ENCODE measurements at regions not wholly inside any gene's neighbourhood (a gene's known extent, or its start where the extent isn't known, plus 50 kb on each side); places are given as distances from the start of the nearest gene placed in this dataset.

GRCh38 chr12:38501991-38502390 is 185.4 kb downstream of the ALG10B start:
- no peak for TF ChIP-seq EZH2 (IDR thresholded peaks at IDR 0.05; ENCODE audit: low read depth)
- TF ChIP-seq, protein P1, sequence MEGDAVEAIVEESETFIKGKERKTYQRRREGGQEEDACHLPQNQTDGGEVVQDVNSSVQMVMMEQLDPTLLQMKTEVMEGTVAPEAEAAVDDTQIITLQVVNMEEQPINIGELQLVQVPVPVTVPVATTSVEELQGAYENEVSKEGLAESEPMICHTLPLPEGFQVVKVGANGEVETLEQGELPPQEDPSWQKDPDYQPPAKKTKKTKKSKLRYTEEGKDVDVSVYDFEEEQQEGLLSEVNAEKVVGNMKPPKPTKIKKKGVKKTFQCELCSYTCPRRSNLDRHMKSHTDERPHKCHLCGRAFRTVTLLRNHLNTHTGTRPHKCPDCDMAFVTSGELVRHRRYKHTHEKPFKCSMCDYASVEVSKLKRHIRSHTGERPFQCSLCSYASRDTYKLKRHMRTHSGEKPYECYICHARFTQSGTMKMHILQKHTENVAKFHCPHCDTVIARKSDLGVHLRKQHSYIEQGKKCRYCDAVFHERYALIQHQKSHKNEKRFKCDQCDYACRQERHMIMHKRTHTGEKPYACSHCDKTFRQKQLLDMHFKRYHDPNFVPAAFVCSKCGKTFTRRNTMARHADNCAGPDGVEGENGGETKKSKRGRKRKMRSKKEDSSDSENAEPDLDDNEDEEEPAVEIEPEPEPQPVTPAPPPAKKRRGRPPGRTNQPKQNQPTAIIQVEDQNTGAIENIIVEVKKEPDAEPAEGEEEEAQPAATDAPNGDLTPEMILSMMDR (conservative IDR thresholded peaks at IDR 0.05), result no peak
- Histone ChIP-seq H3K4me3 (no peak overlapping the region), H3F3A (ENCODE audit: insufficient read depth, low read depth) (no peaks in the 10 kb centered on the region), H3K4me2 (no peak overlapping the region), H3K27ac (no peak overlapping the region), H3K27me3 (ENCODE audit: insufficient read depth, low read depth) (no peaks in the 10 kb centered on the region), H3K9me2 (ENCODE audit: insufficient read depth) (no peaks in the 10 kb centered on the region), H3K36me3 (ENCODE audit: low read depth) (no peaks in the 10 kb centered on the region), H2AFZ (no peak overlapping the region), H3K4me1 (replicated peaks; ENCODE audit: insufficient read depth) (no peaks in the 10 kb centered on the region), H3K79me2 (ENCODE audit: low read depth) (no peaks in the 10 kb centered on the region), H3K9me3 (ENCODE audit: insufficient read depth, low read depth) (no peaks in the 10 kb centered on the region), H4K20me1 (ENCODE audit: insufficient read depth) (no peaks in the 10 kb centered on the region)
- no TSS peak for BruUV-seq (replicated peaks)
- CTCF ChIA-PET, result no interaction called here
- POLR2A ChIA-PET (ENCODE audit: unreplicated experiment), result no interaction called here
- intact Hi-C loops (cut with micrococcal nuclease; ENCODE audit: unreplicated experiment), result loop anchor here (10.0 kb wide), 1 partner anchor 403 kb away; the partner anchor contains the start of gene CPNE8
- no peak for DNase-seq

DNA sequence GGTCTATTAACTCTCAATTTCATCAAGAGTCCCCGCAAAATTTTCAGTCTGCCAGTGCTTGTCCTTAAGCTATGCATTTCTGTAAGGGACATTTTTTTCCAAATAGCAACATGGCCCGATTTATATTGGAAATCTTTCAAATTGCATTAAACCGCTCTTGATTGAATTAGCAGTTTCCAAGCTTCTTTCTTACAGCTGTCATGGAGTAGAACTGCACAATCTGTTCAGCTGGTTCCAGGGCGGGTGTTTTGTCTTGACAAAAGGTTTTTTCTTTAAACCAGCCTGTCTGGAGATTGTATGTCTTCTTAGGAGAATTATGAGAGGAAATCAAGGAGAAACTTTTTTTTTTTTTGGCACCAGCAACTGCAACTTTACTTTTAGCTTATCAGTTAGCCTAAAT is 185.8 kb downstream of the ALG10B start:
- Histone ChIP-seq H3K4me3 (no peak overlapping the region), H3K36me3 (ENCODE audit: low read depth) (no peaks in the 10 kb centered on the region), H3F3A (ENCODE audit: insufficient read depth, low read depth) (no peaks in the 10 kb centered on the region), H3K4me2 (no peak overlapping the region), H3K27me3 (ENCODE audit: insufficient read depth, low read depth) (no peaks in the 10 kb centered on the region), H3K79me2 (ENCODE audit: low read depth) (no peaks in the 10 kb centered on the region), H3K9me3 (ENCODE audit: insufficient read depth, low read depth) (no peaks in the 10 kb centered on the region), H4K20me1 (ENCODE audit: insufficient read depth) (no peaks in the 10 kb centered on the region), H3K9me2 (ENCODE audit: insufficient read depth) (no peaks in the 10 kb centered on the region), H2AFZ (no peak overlapping the region), H3K4me1 (replicated peaks; ENCODE audit: insufficient read depth) (no peaks in the 10 kb centered on the region), H3K27ac (no peak overlapping the region)
- BruUV-seq (replicated peaks), result no TSS peak
- TF ChIP-seq, protein P1 (conservative IDR thresholded peaks at IDR 0.05), result no peak
- TF ChIP-seq EZH2 (IDR thresholded peaks at IDR 0.05; ENCODE audit: low read depth), result no peak
- ChIA-PET POLR2A (ENCODE audit: unreplicated experiment) (no interaction called here), CTCF (interaction anchor here (0.6 kb wide), 1 partner anchor 38 kb away, joined by 4 read pairs; no protein-coding TSS in a partner anchor)
- intact Hi-C loops (cut with micrococcal nuclease; ENCODE audit: unreplicated experiment), result loop anchor here (10.0 kb wide), 1 partner anchor 402 kb away; the partner anchor contains the start of gene CPNE8
- DNase-seq, result no peak

GRCh38 chr12:38507839-38508238 is 191.3 kb downstream of the ALG10B start:
- Histone ChIP-seq H3K27ac (no peak overlapping the region), H4K20me1 (ENCODE audit: insufficient read depth) (no peaks in the 10 kb centered on the region), H3K9me2 (ENCODE audit: insufficient read depth) (no peaks in the 10 kb centered on the region), H3K4me3 (no peak overlapping the region), H3K27me3 (ENCODE audit: insufficient read depth, low read depth) (no peaks in the 10 kb centered on the region), H3K9me3 (ENCODE audit: insufficient read depth, low read depth) (no peaks in the 10 kb centered on the region), H3K4me2 (peak overlapping the region; percentile 28; the same call in 1 of the 2 replicates), H3F3A (ENCODE audit: insufficient read depth, low read depth) (no peaks in the 10 kb centered on the region), H3K79me2 (ENCODE audit: low read depth) (no peaks in the 10 kb centered on the region), H3K4me1 (replicated peaks; ENCODE audit: insufficient read depth) (peaks cover 12% of the 10 kb centered on the region), H2AFZ (no peak overlapping the region), H3K36me3 (ENCODE audit: low read depth) (no peaks in the 10 kb centered on the region)
- CTCF ChIA-PET, result no interaction called here
- no peak for TF ChIP-seq EZH2 (IDR thresholded peaks at IDR 0.05; ENCODE audit: low read depth)
- TF ChIP-seq, protein P1 (conservative IDR thresholded peaks at IDR 0.05), result no peak
- BruUV-seq (replicated peaks), result no TSS peak
- intact Hi-C loops (cut with micrococcal nuclease; ENCODE audit: unreplicated experiment), result loop anchor here (1.0 to 10.0 kb wide), 2 partner anchors 123 to 397 kb away; partner anchors contain the start of gene CPNE8
- DNase-seq, result peak in 1 of 2 experiments; percentile 39
- POLR2A ChIA-PET (ENCODE audit: unreplicated experiment), result no interaction called here

Measured in PC-9 (cell line).